C4-2B (cell line): ENCODE measurements at regions not wholly inside any gene's neighbourhood (a gene's known extent, or its start where the extent isn't known, plus 50 kb on each side); places are given as distances from the start of the nearest gene placed in this dataset.

Experiments
- CTCF ChIP-seq: fragments of 450-650 bp; conservative IDR thresholded peaks from 2 replicates; pipeline ENCODE4 v1.5.1; 2017; ENCODE audit warnings: mild to moderate bottlenecking
- ZFX ChIP-seq: fragments of 450-650 bp; IDR thresholded peaks from 2 replicates; pipeline ENCODE4 v1.6.1; 2017

DNA sequence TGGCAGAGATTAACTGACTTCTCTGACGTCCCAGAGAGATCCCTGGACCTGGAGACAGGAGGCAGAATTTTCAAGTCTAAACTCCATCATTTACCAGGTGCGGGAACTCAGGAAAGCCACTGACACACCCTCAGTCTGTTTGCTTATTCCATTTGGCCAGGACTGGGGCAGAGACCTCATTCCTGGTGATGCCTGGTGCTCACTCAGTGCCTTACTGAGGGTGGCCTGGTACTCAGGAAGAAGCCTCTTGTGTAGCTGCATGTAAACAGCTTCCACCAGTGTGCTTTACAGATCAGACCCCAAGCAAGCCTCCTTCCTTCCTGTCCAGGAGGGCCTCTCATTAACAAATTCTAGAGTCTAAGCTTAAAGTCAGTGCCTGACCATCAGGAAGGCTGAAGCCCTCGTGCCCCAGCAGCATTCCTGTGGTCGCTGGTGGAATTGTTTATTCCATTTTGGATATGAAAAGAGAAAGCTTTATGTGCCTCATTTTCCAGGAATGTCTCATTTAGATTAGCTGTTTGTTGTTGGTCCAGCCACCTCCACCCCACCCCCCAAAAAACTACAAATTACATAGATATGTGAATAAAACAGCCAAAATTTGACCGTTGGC lies 236.1 kb upstream of the CDH5 start:
- TF ChIP-seq CTCF, result no peak
- no peak for TF ChIP-seq ZFX
